Activated CD4-positive, alpha-beta T cell treated with anti-CD3 and anti-CD28 coated beads, Interleukin-2, amount 10 ng/mL, durations not matched to agents 24 days and 14 days (primary cell): ENCODE measurements at regions not wholly inside any gene's neighbourhood (a gene's known extent, or its start where the extent isn't known, plus 50 kb on each side); places are given as distances from the start of the nearest gene placed in this dataset.

Experiments used
- DNase-seq: peaks from one replicate; pipeline ENCODE4 v3.0.0; 2022
- H3K27ac Mint-ChIP-seq: one replicate; pipeline ENCODE4 v1.8.0; 2022; ENCODE audit warnings: mild to moderate bottlenecking, mixed read lengths
- H3K27me3 Mint-ChIP-seq: one replicate; pipeline ENCODE4 v1.8.0; 2022; ENCODE audit warnings: mixed read lengths
- H3K36me3 Mint-ChIP-seq: one replicate; pipeline ENCODE4 v1.8.0; 2022; ENCODE audit warnings: low read depth, mild to moderate bottlenecking, mixed read lengths
- H3K4me1 Mint-ChIP-seq: one replicate; pipeline ENCODE4 v1.8.0; 2021; ENCODE audit warnings: mixed read lengths
- H3K4me3 Mint-ChIP-seq: one replicate; pipeline ENCODE4 v1.8.0; 2022; ENCODE audit warnings: mild to moderate bottlenecking, moderate library complexity, mixed read lengths
- H3K9me3 Mint-ChIP-seq: one replicate; pipeline ENCODE4 v1.8.0; 2021; ENCODE audit warnings: mixed read lengths
- intact Hi-C: fragments of 100-400 bp; cut with micrococcal nuclease; formaldehyde crosslinking; loops from one replicate; pipeline ENCODE4 v1.15.1; 2023

GRCh38 chr6:166075186-166075585 is 92.5 kb downstream of the TBXT start:
- no peaks in the 10 kb centered on the region for H3K27me3 Mint-ChIP-seq
- intact Hi-C loops, result no loop called here
- no peak for DNase-seq
- H3K9me3 Mint-ChIP-seq, result no peaks in the 10 kb centered on the region
- no peak overlapping the region for H3K27ac Mint-ChIP-seq
- no peak overlapping the region for H3K4me3 Mint-ChIP-seq
- no peaks in the 10 kb centered on the region for H3K36me3 Mint-ChIP-seq
- H3K4me1 Mint-ChIP-seq, result no peaks in the 10 kb centered on the region

DNA sequence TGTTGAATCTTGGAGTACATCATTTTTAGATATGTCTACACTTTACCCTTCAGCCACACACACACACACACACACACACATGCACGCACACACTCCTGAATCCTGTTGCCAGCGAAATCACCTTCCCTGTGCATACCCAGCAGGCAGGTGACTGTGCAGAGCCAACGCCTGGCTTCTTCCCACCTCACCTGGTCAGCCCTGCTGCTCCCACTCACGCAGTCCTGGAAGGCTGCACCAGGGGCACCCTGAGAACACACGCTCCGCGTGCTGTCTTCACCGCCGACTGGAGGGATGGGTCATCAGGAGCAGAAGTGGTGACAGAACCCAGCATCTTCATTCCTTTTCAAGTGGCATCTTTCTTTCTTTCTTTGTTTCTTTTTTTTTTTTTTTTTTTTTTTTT is 94.6 kb downstream of the TBXT start:
- Mint-ChIP-seq H3K36me3 (no peaks in the 10 kb centered on the region), H3K27ac (no peak overlapping the region), H3K4me3 (no peak overlapping the region), H3K9me3 (peaks cover 5% of the 10 kb centered on the region), H3K27me3 (no peaks in the 10 kb centered on the region), H3K4me1 (no peaks in the 10 kb centered on the region)
- DNase-seq, result no peak
- intact Hi-C loops, result no loop called here

GRCh38 chr6:166068768-166069167 is 98.9 kb downstream of the TBXT start:
- H3K9me3 Mint-ChIP-seq, result peaks cover 8% of the 10 kb centered on the region
- no peak overlapping the region for H3K4me3 Mint-ChIP-seq
- no peak overlapping the region for H3K27ac Mint-ChIP-seq
- H3K36me3 Mint-ChIP-seq, result no peaks in the 10 kb centered on the region
- intact Hi-C loops, result no loop called here
- no peaks in the 10 kb centered on the region for H3K27me3 Mint-ChIP-seq
- H3K4me1 Mint-ChIP-seq, result no peaks in the 10 kb centered on the region
- DNase-seq, result no peak

- Mint-ChIP-seq H3K36me3 (no peaks in the 10 kb centered on the region), H3K4me3 (no peak overlapping the region)
- intact Hi-C loops, result no loop called here
Measured at GRCh38 chr6:166058064-166058739, 109.4 kb downstream of the TBXT start.

GRCh38 chr6:166057431-166057830 is 110.2 kb downstream of the TBXT start:
- Mint-ChIP-seq H3K9me3 (peaks cover 11% of the 10 kb centered on the region), H3K27me3 (no peaks in the 10 kb centered on the region), H3K36me3 (no peaks in the 10 kb centered on the region), H3K4me1 (no peaks in the 10 kb centered on the region), H3K27ac (no peak overlapping the region), H3K4me3 (no peak overlapping the region)
- no peak for DNase-seq
- intact Hi-C loops, result no loop called here

More at GRCh38 chr6:166058064-166058739, 109.4 kb downstream of the TBXT start:
- peaks cover 14% of the 10 kb centered on the region for H3K9me3 Mint-ChIP-seq
- no peaks in the 10 kb centered on the region for H3K4me1 Mint-ChIP-seq
- no peaks in the 10 kb centered on the region for H3K27me3 Mint-ChIP-seq
- DNase-seq, result no peak
- H3K27ac Mint-ChIP-seq, result no peak overlapping the region

GRCh38 chr6:166056637-166057036 is 111.0 kb downstream of the TBXT start:
- Mint-ChIP-seq H3K4me1 (no peaks in the 10 kb centered on the region), H3K27me3 (no peaks in the 10 kb centered on the region), H3K36me3 (no peaks in the 10 kb centered on the region), H3K27ac (no peak overlapping the region), H3K4me3 (no peak overlapping the region), H3K9me3 (peaks cover 18% of the 10 kb centered on the region)
- no peak for DNase-seq
- intact Hi-C loops, result no loop called here

DNA sequence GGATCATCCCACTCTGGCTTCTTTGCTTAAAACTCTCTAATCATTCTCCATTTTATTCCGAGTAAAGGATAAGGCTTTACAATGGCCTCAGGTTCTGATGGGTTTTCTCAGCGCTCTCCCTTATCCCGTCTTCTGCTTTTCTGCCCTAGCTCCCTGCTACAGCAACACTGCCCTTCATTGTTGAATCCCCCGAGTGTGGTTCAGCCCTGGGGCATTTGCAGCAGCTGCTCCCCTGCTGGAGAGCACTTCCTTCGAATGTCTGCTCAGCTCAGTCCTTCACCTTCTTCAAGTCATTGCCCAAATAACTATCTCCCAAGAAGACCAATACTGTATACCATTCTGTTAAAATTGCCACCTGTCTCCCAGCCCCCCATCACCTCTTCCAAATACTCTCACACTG is 111.8 kb downstream of the TBXT start:
- Mint-ChIP-seq H3K4me3 (no peak overlapping the region), H3K36me3 (no peaks in the 10 kb centered on the region), H3K4me1 (no peaks in the 10 kb centered on the region), H3K27me3 (no peaks in the 10 kb centered on the region), H3K9me3 (peaks cover 18% of the 10 kb centered on the region), H3K27ac (no peak overlapping the region)
- no peak for DNase-seq
- intact Hi-C loops, result no loop called here

DNA sequence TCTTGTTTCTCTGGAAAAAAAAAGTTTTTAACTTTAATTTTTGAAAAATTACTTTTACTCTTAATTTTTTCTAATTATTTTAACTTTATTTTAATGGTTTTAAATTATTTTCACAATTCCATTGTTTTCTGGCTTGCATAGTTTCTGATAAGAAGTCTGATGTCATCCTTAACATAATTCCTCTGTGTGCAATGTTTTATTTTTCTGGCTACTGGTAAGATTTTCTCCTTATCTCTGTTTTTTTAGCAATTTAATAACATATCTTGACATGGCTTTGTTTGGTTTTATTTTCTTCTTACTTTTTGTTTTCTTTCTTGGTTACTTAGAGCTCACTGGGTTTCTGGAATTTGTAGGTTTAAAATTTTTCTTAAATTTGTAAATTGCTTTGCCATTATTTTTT is 114.8 kb downstream of the TBXT start:
- no peak for DNase-seq
- H3K4me1 Mint-ChIP-seq, result no peaks in the 10 kb centered on the region
- H3K36me3 Mint-ChIP-seq, result no peaks in the 10 kb centered on the region
- no peak overlapping the region for H3K4me3 Mint-ChIP-seq
- H3K9me3 Mint-ChIP-seq, result peaks cover 18% of the 10 kb centered on the region
- no peak overlapping the region for H3K27ac Mint-ChIP-seq
- intact Hi-C loops, result no loop called here
- H3K27me3 Mint-ChIP-seq, result no peaks in the 10 kb centered on the region

DNA sequence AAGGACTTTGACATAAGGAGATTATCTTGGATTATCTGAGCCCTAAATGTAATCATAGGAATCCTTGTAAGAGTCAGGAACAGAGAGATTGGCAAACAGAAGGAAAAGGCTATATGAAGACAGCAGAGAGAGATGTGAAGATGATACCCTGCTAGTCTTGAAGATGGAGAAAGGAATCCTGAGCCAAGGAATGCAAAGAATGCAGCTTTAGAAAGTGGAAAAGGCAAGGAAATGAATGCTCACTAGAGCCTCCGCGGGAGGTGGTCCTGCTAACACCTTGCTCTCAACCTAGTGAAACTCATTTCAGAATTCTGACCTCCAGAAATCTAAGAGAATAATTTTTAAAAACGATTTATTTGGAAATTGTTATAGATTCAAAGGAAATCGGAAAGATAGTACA is 117.1 kb downstream of the TBXT start:
- intact Hi-C loops, result no loop called here
- no peaks in the 10 kb centered on the region for H3K27me3 Mint-ChIP-seq
- DNase-seq, result no peak
- H3K4me1 Mint-ChIP-seq, result no peaks in the 10 kb centered on the region
- H3K27ac Mint-ChIP-seq, result no peak overlapping the region
- no peaks in the 10 kb centered on the region for H3K36me3 Mint-ChIP-seq
- H3K4me3 Mint-ChIP-seq, result no peak overlapping the region
- H3K9me3 Mint-ChIP-seq, result peaks cover 15% of the 10 kb centered on the region

DNA sequence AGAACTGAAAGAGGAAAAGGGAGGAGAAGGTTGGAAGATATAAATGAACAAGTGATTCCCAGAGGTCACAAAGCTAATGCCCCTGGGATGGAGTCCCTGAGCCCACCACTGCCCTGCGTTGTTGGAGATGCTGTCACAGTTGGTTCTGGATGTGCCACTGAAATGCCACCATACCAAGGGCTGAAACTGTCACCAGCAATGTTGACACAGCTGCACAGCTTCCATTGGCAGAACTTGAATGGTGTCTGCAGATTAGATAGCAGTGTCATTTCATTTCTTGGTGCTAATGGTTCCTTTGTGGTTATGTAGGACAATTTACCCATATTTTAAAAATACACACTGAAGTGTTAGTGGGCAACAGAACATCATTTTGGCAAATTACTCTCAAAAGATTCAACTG is 120.7 kb downstream of the TBXT start:
- H3K4me3 Mint-ChIP-seq, result no peak overlapping the region
- no peaks in the 10 kb centered on the region for H3K36me3 Mint-ChIP-seq
- H3K9me3 Mint-ChIP-seq, result peaks cover 3% of the 10 kb centered on the region

DNA sequence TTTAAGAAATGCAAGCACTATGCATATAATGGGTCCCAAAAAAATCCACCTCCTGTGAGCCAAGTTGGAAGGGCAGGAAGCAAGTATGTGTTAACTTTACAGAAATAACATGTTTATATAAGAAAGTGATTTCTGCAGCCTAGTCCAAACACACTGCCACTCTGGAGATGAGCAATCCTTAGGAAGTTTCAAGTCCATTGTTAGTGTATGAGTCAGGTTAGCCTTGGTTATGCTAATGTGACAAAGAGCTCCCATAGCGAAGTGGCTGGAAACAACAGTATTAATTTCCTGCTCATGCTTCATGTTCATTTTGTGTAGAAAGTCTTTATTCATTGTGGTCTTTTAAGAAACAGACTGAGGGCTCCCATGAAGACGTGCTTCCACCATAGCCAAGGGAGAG is 121.4 kb downstream of the TBXT start:
- H3K36me3 Mint-ChIP-seq, result no peaks in the 10 kb centered on the region
- DNase-seq, result peak; percentile 13
- H3K4me3 Mint-ChIP-seq, result no peak overlapping the region
- intact Hi-C loops, result no loop called here
- no peaks in the 10 kb centered on the region for H3K4me1 Mint-ChIP-seq
- H3K27ac Mint-ChIP-seq, result no peak overlapping the region
- H3K9me3 Mint-ChIP-seq, result no peaks in the 10 kb centered on the region
- H3K27me3 Mint-ChIP-seq, result no peaks in the 10 kb centered on the region

More for the DNA sequence above, 120.7 kb downstream of the TBXT start:
- Mint-ChIP-seq H3K27ac (no peak overlapping the region), H3K27me3 (no peaks in the 10 kb centered on the region), H3K4me1 (no peaks in the 10 kb centered on the region)
- peak; percentile 37 for DNase-seq
- intact Hi-C loops, result no loop called here

DNA sequence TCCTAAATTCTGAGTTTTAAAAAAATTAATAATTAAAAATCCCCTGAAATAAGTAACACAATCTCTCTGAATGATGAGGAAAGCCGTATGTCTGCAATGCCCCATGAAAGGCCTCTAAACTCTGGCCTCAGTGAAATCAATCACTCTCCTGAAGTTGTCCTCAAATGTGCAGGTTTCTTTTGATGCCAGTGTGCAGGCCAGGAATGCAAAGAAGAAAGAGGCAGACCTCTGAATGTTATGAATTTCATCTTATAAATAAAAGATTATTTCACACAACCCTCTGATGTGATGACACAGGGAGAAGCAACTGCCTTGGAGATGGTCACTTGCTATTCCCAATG is 121.8 kb downstream of the TBXT start:
- intact Hi-C loops, result no loop called here
- H3K9me3 Mint-ChIP-seq, result no peaks in the 10 kb centered on the region
- H3K27ac Mint-ChIP-seq, result no peak overlapping the region
- no peak overlapping the region for H3K4me3 Mint-ChIP-seq
- H3K36me3 Mint-ChIP-seq, result no peaks in the 10 kb centered on the region
- no peaks in the 10 kb centered on the region for H3K27me3 Mint-ChIP-seq
- peak; percentile 17 for DNase-seq
- H3K4me1 Mint-ChIP-seq, result no peaks in the 10 kb centered on the region

DNA sequence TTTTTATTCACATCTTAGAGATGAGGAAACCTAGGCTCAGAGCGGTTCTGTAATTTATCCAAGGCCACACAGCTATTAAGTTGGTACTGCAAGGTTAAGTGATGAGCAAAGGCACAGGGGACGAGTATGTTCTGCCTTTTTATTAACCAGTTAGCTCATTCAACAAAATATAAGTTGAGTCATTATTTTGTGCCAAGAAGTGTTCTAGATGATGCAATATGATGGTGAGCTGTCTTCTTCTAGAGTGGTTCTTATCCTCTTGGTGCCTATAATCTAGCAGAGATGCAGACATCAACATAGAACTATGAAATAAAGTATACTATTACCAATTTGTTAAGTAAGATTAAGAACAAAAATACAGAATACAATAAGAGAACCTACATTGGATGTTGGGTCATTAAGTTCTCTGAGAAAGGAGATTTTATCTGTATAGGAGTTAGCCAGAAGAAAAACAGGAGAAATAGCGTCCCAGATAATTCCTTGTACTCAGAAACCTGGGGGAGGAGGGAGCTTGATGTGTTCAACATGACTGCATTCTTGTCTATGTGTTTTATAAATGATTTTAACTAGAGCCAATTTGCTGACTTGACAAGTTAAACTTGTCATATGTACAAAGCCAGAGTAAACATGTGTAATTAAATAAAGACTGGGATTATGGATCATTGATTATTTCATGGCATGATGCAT is 122.3 kb downstream of the TBXT start:
- H3K36me3 Mint-ChIP-seq, result no peaks in the 10 kb centered on the region
- no peak overlapping the region for H3K4me3 Mint-ChIP-seq
- intact Hi-C loops, result no loop called here
- H3K9me3 Mint-ChIP-seq, result no peaks in the 10 kb centered on the region
- no peaks in the 10 kb centered on the region for H3K27me3 Mint-ChIP-seq
- peak; percentile 2 for DNase-seq
- no peaks in the 10 kb centered on the region for H3K4me1 Mint-ChIP-seq
- no peak overlapping the region for H3K27ac Mint-ChIP-seq

- Mint-ChIP-seq H3K27ac (no peak overlapping the region), H3K27me3 (no peaks in the 10 kb centered on the region), H3K4me3 (no peak overlapping the region), H3K36me3 (no peaks in the 10 kb centered on the region), H3K9me3 (no peaks in the 10 kb centered on the region), H3K4me1 (no peaks in the 10 kb centered on the region)
- DNase-seq, result no peak
- intact Hi-C loops, result no loop called here
Measured at GRCh38 chr6:166041277-166041676, 126.4 kb downstream of the TBXT start.

- H3K36me3 Mint-ChIP-seq, result no peaks in the 10 kb centered on the region
- intact Hi-C loops, result no loop called here
- H3K27me3 Mint-ChIP-seq, result no peaks in the 10 kb centered on the region
- no peak overlapping the region for H3K4me3 Mint-ChIP-seq
- H3K9me3 Mint-ChIP-seq, result no peaks in the 10 kb centered on the region
- H3K4me1 Mint-ChIP-seq, result no peaks in the 10 kb centered on the region
- no peak for DNase-seq
- no peak overlapping the region for H3K27ac Mint-ChIP-seq
Measured at GRCh38 chr6:166040292-166040691, 127.4 kb downstream of the TBXT start.
